AG10803 (cell line): ENCODE measurements at regions not wholly inside any gene's neighbourhood (a gene's known extent, or its start where the extent isn't known, plus 50 kb on each side); places are given as distances from the start of the nearest gene placed in this dataset.
A peak's percentile ranks its signal among the peaks of the same experiment; 100 is the strongest.

Experiments
- DNase-seq: peaks from one replicate; pipeline ENCODE4 v3.0.0; 2010; ENCODE audit warnings: low read depth
- H3K4me3 ChIP-seq: 2 replicates; pipeline ENCODE4 v1.5.1; 2011; ENCODE audit warnings: mild to moderate bottlenecking, low read length, control low read depth
- TF ChIP-seq, protein P1 (sequence below): conservative IDR thresholded peaks from 2 replicates; pipeline ENCODE4 v1.5.1; 2011; ENCODE audit warnings: mild to moderate bottlenecking, low read length, control low read depth, inconsistent platforms

DNA sequence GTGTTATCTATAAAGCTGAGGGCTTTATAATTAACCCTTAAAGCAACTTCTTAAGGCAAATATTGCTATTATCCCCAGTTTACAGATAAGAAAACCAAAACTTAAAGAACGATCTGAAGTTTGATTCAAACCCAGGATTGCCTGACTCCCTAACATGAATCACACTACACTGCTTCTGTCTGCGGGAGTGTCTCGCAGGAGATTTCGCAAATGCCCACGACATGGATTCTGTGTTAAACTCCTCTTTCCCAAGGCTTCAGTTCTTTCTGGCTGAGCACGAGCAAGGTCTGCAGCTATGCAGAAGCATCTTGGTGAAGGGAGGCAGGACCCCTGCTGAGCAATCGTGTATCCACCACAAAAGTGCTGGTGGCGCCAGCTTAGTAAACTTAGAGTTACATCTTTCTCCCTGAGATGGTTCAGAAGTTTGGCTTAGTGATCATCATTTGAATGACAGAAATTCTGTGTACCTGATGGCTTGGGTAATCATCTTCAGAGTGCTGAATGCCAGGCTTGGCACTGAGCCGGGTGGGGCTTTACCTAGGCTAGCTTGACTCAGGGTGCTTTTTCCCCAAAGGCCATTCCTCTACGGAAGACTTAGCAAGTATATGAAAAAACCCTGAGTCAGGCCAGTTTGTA lies 81.4 kb upstream of the PIK3R1 start:
- TF ChIP-seq, protein P1, sequence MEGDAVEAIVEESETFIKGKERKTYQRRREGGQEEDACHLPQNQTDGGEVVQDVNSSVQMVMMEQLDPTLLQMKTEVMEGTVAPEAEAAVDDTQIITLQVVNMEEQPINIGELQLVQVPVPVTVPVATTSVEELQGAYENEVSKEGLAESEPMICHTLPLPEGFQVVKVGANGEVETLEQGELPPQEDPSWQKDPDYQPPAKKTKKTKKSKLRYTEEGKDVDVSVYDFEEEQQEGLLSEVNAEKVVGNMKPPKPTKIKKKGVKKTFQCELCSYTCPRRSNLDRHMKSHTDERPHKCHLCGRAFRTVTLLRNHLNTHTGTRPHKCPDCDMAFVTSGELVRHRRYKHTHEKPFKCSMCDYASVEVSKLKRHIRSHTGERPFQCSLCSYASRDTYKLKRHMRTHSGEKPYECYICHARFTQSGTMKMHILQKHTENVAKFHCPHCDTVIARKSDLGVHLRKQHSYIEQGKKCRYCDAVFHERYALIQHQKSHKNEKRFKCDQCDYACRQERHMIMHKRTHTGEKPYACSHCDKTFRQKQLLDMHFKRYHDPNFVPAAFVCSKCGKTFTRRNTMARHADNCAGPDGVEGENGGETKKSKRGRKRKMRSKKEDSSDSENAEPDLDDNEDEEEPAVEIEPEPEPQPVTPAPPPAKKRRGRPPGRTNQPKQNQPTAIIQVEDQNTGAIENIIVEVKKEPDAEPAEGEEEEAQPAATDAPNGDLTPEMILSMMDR: no peak
- H3K4me3 ChIP-seq: no peak overlapping the region
- DNase-seq: peak; percentile 32

DNA sequence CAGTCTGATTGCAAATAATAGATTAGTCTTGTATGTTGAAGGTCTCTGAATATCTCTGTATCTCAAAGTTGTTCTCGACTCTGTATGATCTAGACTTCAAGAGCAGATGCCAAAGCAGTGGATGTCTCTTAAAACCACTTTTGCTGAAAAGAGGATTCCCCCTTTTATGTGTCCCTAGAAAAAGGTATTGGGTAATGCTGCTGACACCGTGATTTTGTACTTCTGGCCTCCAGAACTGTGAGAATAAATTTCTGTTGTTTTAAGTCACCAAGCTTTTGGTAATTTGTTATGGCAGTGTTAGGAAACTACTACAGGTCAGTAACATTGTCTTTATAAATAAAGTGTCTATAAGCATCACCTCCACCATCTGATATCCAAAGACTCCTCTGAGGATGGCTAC lies 85.3 kb upstream of the PIK3R1 start:
- DNase-seq: no peak
- H3K4me3 ChIP-seq: no peak overlapping the region
- TF ChIP-seq, protein P1: no peak

DNA sequence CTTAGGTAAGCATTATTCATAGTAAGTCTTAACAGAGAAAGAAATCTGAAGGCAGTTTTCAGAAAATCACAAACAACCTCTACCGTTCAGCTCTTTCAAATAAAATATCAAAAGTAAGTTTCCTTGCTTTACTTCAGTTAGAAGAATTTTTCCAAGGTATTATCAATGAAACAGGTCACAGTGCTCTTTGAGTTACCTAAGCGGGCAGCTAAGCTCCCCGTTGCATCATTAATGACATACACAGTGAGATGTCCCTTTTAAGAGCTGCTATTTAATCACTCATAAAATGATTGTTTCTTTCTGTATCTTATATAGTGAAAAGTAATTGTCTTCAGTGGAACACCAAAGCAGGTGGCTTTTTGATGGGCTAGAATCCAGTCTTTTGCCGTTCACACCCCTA lies 86.2 kb upstream of the PIK3R1 start:
- TF ChIP-seq, protein P1: no peak
- no peak overlapping the region for H3K4me3 ChIP-seq
- DNase-seq: no peak

DNA sequence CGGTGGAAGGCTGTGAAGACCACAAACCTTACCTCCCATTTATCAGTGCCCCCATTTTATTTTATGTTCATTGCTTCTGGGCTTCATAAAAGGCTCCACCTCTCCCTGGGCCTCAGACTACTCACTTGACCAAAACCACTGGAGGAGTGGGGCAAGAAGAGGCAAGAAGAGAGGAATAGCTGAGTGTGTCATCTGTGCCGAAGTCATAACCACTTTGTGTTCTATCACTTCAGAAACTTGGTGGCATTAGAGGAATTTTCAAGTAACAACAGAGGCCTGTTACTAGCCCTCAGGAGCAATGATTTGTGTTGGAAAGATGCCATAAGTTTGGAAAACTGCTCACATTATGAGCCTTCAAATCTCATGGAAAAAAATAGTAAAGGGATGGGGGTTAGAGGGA lies 88.7 kb upstream of the PIK3R1 start:
- TF ChIP-seq, protein P1: no peak
- no peak overlapping the region for H3K4me3 ChIP-seq
- DNase-seq: peak; percentile 46

DNA sequence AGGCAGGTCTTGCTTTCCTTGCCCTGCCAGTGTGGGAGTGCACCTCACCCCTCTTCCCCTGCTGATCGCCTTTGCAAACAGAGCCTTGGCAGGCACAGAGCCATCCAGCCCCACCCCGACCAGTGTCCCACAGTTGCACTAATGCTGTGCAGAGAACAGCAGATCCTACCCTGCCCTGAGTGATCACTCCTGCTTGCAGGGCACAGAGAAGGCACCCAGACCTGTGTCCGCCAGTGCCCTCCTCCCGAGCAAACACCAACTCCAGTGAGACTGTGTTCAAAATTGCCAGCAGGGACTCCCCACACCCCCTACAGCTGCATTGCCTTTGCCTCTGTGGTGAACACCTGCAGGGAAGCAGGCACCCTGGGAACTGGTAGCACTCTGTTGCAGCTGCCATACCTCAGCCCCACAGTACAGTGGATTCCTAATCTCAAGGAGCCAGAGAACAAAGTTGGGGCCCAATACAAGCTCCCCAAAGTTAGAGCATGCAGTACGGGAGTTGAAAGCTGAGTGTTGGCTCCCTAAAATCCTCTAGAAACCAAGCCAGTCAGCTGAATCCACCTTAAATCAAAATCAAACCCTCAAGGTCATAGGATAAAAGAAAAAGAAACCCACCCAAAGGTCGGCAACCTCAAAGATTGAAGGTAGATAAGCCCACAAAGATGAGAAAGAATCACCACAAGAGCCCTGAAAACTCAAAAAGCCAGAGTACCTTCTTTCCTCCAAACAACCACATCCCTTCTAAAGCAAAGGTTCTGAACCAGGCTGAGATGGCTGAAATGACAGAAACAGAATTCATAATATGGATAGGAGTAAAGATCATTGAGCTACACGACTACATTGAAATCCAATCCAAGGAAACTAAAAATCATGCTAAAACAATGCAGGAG lies 92.9 kb upstream of the PIK3R1 start:
- TF ChIP-seq, protein P1: no peak
- no peak overlapping the region for H3K4me3 ChIP-seq
- no peak for DNase-seq

DNA sequence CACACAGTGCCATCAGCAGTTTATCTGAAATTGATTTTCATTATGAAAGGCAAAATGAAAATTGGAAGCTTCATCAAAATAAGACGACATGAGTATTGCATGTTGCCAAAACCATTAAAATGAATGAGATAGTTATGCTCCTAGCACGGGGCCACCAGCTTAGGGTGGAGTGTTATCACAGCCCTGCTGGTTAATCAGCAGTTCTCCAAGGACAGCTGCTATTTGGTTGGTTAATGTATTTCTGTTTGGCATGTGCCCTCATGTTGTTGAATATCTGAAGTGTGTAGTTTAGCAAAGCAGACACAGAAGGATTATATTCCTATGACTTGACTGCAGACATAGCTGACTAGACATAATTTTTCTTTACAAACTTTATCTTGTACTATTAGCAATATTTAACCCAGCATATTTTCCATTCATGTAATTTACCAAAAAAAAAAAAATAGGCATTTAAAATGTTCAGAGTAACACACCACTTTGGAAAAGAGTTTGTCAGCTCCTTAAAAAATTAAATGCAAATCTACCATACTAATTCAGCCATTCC lies 98.6 kb upstream of the PIK3R1 start:
- no peak for DNase-seq
- TF ChIP-seq, protein P1: no peak

More for the DNA sequence above, 98.6 kb upstream of the PIK3R1 start:
- no peak overlapping the region for H3K4me3 ChIP-seq
